ENCODE measurements at regions not wholly inside any gene's neighbourhood (a gene's known extent, or its start where the extent isn't known, plus 50 kb on each side); places are given as distances from the start of the nearest gene placed in this dataset.
"Not testable (repeated sequence)": the region's sequence is repeated elsewhere in the genome, so short reads cannot be mapped to it uniquely, and the experiment has no call there.

GRCh38 chr4:177528620-177529019 is 86.4 kb upstream of the AGA start:
- ChIA-PET CTCF (no interaction called here), POLR2A (no interaction called here)
- H3K9me3 Mint-ChIP-seq (ENCODE audit: unreplicated experiment) = no peaks in the 10 kb centered on the region
- no TSS peak for BruUV-seq (replicated peaks)
- H3K36me3 Mint-ChIP-seq (ENCODE audit: insufficient read depth, unreplicated experiment) = no peaks in the 10 kb centered on the region
- H3K9me3 ChIP-seq = no peaks in the 10 kb centered on the region
- no peaks in the 10 kb centered on the region for H3K4me1 ChIP-seq
- DNase-seq = no peak
- no peak overlapping the region for H3K4me3 Mint-ChIP-seq (ENCODE audit: unreplicated experiment)
- no peaks in the 10 kb centered on the region for H3K4me1 Mint-ChIP-seq (ENCODE audit: low read depth, unreplicated experiment)
- no peak overlapping the region for H3K27ac Mint-ChIP-seq (ENCODE audit: unreplicated experiment)
- intact Hi-C loops (cut with micrococcal nuclease; ENCODE audit: unreplicated experiment) = no loop called here
- no peak overlapping the region for H3K4me3 ChIP-seq (ENCODE audit: low read depth, low read length)
- no peaks in the 10 kb centered on the region for H3K27me3 Mint-ChIP-seq (ENCODE audit: insufficient read depth, unreplicated experiment)
- H3K27me3 ChIP-seq (replicated peaks; ENCODE audit: control insufficient read depth, insufficient read depth, low read length) = no peaks in the 10 kb centered on the region
- TF ChIP-seq CTCF (IDR thresholded peaks at IDR 0.05; ENCODE audit: insufficient read depth in 1 of 2, low read depth in 1 of 2, low read length in 1 of 2, severe bottlenecking in 1 of 2, unreplicated experiment in 1 of 2) = no peak
- no peaks in the 10 kb centered on the region for H3K36me3 ChIP-seq (ENCODE audit: control insufficient read depth, insufficient read depth, low read length)

DNA sequence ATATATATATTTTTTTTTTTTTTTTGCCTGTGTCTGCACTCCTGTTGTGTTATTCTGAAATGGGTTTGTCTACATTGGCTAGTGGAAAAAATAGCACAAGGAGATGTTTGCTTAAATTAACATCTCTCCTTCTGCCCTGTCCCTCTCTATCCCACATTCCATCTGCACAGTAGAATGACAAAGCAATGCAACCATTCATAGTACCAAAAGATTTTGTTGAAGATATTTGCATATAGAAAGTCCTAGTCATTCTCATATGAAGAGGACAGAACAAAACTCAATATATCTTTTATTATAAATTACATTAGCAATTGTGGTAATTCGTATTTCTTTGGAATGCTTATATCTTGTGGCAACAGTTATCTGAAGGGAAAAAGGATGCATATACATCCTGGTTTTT is 88.3 kb upstream of the AGA start:
- POLR2A ChIA-PET = no interaction called here
- no peak for DNase-seq
- Mint-ChIP-seq H3K36me3 (ENCODE audit: insufficient read depth, unreplicated experiment) (no peaks in the 10 kb centered on the region), H3K27ac (ENCODE audit: unreplicated experiment) (no peak overlapping the region), H3K4me3 (ENCODE audit: unreplicated experiment) (no peak overlapping the region), H3K27me3 (ENCODE audit: insufficient read depth, unreplicated experiment) (peaks cover 4% of the 10 kb centered on the region), H3K4me1 (ENCODE audit: low read depth, unreplicated experiment) (no peaks in the 10 kb centered on the region), H3K9me3 (ENCODE audit: unreplicated experiment) (peaks cover 10% of the 10 kb centered on the region)
- Histone ChIP-seq H3K9me3 (no peaks in the 10 kb centered on the region), H3K36me3 (ENCODE audit: control insufficient read depth, insufficient read depth, low read length) (no peaks in the 10 kb centered on the region), H3K4me3 (ENCODE audit: low read depth, low read length) (no peak overlapping the region), H3K4me1 (no peaks in the 10 kb centered on the region), H3K27me3 (replicated peaks; ENCODE audit: control insufficient read depth, insufficient read depth, low read length) (no peaks in the 10 kb centered on the region)
- CTCF ChIA-PET = no interaction called here
- no peak for TF ChIP-seq CTCF (IDR thresholded peaks at IDR 0.05; ENCODE audit: insufficient read depth in 1 of 2, low read depth in 1 of 2, low read length in 1 of 2, severe bottlenecking in 1 of 2, unreplicated experiment in 1 of 2)
- intact Hi-C loops (cut with micrococcal nuclease; ENCODE audit: unreplicated experiment) = no loop called here
- BruUV-seq (replicated peaks) = no TSS peak

DNA sequence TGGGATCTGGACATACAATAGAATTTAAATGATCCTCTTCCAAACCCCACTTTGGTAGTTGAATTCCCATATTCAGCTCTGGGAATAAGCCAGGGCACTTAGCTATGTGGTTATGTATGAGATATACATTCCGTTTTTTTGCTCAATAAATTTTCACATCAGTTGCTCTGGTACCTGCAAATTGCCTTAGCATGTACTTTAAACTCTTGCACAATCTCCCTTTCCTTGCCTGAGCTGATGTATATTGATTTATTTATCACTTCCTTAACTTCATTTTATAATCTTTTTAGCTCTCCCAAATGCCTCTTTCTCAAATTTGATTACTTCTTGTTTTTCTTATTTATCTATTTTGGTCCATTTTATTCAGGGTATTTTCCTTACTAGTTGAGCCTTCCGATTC is 90.1 kb upstream of the AGA start:
- Mint-ChIP-seq H3K36me3 (ENCODE audit: insufficient read depth, unreplicated experiment) (no peaks in the 10 kb centered on the region), H3K27ac (ENCODE audit: unreplicated experiment) (no peak overlapping the region), H3K9me3 (ENCODE audit: unreplicated experiment) (peaks cover 10% of the 10 kb centered on the region), H3K27me3 (ENCODE audit: insufficient read depth, unreplicated experiment) (peaks cover 4% of the 10 kb centered on the region), H3K4me3 (ENCODE audit: unreplicated experiment) (no peak overlapping the region), H3K4me1 (ENCODE audit: low read depth, unreplicated experiment) (no peaks in the 10 kb centered on the region)
- POLR2A ChIA-PET = no interaction called here
- Histone ChIP-seq H3K4me1 (no peaks in the 10 kb centered on the region), H3K27me3 (replicated peaks; ENCODE audit: control insufficient read depth, insufficient read depth, low read length) (no peaks in the 10 kb centered on the region), H3K36me3 (ENCODE audit: control insufficient read depth, insufficient read depth, low read length) (no peaks in the 10 kb centered on the region), H3K9me3 (no peaks in the 10 kb centered on the region), H3K4me3 (ENCODE audit: low read depth, low read length) (no peak overlapping the region)
- BruUV-seq (replicated peaks) = no TSS peak
- no peak for DNase-seq
- no peak for TF ChIP-seq CTCF (IDR thresholded peaks at IDR 0.05; ENCODE audit: insufficient read depth in 1 of 2, low read depth in 1 of 2, low read length in 1 of 2, severe bottlenecking in 1 of 2, unreplicated experiment in 1 of 2)
- CTCF ChIA-PET = no interaction called here
- intact Hi-C loops (cut with micrococcal nuclease; ENCODE audit: unreplicated experiment) = no loop called here

DNA sequence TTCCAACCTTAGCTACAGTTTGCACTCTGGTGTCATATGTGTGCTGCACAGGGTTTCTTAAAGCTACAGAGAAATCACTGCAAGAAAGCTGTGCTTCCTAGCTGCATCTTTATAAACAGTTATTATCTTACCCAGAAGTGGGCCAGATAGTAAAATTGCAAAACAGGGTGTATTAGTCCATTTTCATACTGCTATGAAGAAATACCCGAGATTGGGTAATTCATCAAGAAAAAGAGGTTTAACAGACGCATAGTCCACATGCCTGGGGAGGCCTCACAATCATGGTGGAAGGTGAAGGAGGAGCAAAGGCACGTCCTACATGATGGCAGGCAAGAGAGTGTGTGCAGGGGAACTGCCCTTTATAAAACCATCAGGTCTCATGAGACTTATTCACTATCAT is 92.6 kb upstream of the AGA start:
- DNase-seq; H3K9me3 ChIP-seq; BruUV-seq (replicated peaks); H3K4me3 Mint-ChIP-seq (ENCODE audit: unreplicated experiment); H3K27ac Mint-ChIP-seq (ENCODE audit: unreplicated experiment); H3K27me3 Mint-ChIP-seq (ENCODE audit: insufficient read depth, unreplicated experiment); H3K36me3 ChIP-seq (ENCODE audit: control insufficient read depth, insufficient read depth, low read length); H3K4me3 ChIP-seq (ENCODE audit: low read depth, low read length); intact Hi-C loops (cut with micrococcal nuclease; ENCODE audit: unreplicated experiment); H3K27me3 ChIP-seq (replicated peaks; ENCODE audit: control insufficient read depth, insufficient read depth, low read length); H3K4me1 ChIP-seq; CTCF ChIA-PET; H3K9me3 Mint-ChIP-seq (ENCODE audit: unreplicated experiment); H3K36me3 Mint-ChIP-seq (ENCODE audit: insufficient read depth, unreplicated experiment); POLR2A ChIA-PET; H3K4me1 Mint-ChIP-seq (ENCODE audit: low read depth, unreplicated experiment): not testable (repeated sequence)

All from Caco-2 (cell line).